HG02623 (cell line): ENCODE measurements at regions not wholly inside any gene's neighbourhood (a gene's known extent, or its start where the extent isn't known, plus 50 kb on each side); places are given as distances from the start of the nearest gene placed in this dataset.
"Not testable (repeated sequence)": the region's sequence is repeated elsewhere in the genome, so short reads cannot be mapped to it uniquely, and the experiment has no call there.

Source experiments
- ATAC-seq: cut with Tn5 transposase; IDR thresholded peaks from one replicate; pipeline ENCODE4 v1.9.1; 2021; ENCODE audit warnings: moderate library complexity; ENCODE audit not compliant: unreplicated experiment

DNA sequence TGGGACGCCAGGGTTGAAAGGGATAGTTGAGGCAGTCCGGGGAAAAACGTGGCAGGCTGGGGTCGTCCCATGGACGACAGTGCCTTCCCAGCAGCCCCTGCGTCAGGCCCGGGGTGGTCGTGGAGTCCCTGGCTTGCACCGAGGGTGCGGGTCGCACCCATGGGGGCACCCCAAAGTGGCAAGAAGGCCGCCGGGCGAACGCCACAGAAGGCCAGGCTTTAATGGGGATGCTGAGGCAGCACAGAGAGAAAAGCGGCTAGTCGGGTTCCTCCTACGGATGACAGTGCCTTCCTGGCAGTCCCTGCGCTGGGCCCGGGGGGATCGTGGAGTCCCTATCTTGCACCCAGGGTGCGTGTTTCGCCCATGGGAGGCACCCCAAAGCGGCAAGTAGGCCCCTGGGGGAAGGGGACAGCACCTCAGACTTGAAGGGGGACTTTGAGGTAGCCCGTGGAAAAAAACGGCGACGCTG, 158.6 kb upstream of the ALG10B start:
- no peak for ATAC-seq

DNA sequence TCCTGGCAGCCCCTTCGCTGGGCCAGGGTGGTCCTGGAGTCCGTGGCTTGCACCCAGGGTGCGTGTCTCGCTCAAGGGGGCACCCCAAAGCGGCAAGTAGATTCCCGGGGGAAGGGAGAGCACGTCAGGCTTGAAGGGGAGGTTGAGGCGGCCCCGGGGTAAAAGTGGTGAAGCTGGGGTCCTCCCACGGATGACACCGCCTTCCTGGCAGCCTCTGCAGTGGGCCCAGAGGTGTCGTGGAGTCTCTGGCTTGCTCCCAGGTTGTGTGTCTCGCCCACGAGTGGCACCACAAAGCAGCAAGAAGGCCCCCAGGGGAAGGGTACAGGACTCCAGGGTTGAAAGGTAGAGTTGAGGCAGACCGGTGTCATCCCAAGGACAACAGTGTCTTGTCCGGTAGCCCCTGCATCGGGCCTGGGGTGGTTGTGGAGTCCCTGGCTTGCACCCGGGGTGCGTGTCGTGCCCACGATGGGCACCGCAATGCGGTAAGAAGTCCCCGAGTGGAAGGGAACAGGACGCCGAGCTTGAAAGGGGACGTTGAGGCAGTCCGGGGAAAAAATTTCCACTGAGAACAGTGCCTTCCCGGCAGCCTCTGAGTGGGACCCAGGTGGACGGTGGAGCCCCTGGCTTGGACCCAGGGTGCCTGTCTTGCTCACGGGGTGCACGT, 158.0 kb upstream of the ALG10B start:
- no peak for ATAC-seq

DNA sequence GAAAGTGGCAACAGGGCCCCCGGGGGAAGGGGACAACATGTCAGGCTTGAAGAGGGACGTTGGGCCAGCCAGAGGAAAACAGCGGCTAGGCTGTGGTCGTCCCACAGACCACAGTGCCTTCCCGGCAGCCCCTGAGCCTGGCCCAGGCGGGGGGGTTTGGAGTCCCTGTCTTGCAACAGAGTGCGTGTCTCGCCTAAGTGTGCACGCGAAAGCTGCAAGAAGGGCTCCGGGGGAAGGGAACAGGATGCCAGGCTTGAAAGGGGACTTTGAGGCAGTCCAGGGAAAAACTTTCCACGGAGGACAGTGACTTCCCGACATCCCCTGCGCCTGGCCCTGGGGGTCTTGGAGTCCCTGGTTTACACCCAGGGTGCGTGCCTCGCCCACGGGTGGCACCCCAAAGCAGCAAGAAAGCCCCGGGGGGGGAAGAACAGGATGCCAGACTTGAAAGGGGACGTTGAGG, 157.5 kb upstream of the ALG10B start:
- no peak for ATAC-seq

DNA sequence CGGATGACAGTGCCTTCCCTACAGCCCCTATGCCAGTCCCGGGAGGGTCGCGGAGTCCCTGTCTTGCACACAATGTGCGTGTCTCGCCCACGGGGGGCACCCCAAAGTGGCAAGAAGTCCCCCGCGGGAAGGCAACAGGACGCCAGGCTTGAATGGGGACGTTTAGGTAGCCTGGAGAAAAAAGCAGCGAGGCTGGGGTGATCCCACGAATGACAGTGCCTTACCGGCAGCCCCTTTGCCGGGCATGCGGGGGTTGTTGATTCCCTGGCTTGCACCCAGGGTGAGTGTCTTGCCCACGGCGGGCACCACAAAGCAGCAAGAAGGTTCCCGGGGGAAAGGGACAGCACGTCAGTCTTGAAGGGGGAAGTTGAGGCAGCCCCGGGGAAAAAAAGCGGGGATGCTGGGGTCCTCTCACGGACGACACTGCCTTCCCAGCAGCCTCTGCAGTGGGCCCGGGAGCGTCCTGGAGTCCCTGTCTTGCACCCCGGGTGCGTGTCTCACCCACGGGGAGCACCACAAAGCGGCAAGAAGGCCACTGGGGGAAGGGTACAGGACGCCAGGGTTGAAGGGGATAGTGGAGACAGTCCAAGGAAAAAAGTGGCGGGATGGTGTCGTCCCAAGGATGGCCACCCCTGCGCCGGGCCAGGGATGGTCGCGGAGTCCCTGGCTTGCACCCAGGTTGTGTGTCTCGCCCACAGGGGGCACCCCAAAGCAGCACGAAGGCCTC, 156.8 kb upstream of the ALG10B start:
- ATAC-seq = no peak

DNA sequence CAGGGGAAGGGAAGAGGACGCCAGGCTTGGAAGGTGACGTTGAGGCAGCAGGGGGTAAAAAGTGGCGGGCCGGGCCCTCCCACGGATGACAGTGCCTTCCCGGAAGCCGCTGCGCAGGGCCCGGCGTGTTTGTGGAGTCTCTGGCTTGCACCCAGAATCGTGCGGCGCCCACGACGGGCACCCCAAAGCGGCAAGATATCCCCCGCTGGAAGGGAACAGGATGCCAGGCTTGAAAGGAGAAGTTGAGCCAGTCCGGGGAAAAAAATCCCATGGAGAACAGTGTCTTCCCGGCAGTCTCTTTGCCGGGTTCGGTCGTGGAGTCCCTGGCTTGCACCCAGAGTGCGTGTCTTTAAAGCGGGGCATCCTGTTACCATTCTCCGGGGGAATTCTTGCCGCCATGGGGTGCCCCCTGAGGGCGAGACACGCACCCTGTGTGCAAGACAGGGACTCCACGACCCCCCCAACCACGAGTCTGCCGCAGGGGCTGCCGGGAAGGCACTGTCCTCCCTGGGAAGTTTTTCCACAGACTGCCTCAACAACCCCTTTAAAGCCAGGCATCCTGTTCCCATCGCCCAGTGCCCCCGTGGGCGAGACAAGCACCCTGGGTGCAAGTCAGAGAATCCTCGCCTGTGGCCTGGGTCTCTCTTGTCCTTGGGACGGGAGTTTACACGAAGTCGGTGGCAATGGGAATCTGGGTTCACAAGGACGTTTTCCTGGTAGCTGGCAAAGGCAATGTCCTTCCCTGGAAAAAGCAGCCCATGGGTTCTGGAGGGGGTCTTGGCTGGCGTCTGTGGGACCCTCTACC, 156.1 kb upstream of the ALG10B start:
- ATAC-seq = no peak

DNA sequence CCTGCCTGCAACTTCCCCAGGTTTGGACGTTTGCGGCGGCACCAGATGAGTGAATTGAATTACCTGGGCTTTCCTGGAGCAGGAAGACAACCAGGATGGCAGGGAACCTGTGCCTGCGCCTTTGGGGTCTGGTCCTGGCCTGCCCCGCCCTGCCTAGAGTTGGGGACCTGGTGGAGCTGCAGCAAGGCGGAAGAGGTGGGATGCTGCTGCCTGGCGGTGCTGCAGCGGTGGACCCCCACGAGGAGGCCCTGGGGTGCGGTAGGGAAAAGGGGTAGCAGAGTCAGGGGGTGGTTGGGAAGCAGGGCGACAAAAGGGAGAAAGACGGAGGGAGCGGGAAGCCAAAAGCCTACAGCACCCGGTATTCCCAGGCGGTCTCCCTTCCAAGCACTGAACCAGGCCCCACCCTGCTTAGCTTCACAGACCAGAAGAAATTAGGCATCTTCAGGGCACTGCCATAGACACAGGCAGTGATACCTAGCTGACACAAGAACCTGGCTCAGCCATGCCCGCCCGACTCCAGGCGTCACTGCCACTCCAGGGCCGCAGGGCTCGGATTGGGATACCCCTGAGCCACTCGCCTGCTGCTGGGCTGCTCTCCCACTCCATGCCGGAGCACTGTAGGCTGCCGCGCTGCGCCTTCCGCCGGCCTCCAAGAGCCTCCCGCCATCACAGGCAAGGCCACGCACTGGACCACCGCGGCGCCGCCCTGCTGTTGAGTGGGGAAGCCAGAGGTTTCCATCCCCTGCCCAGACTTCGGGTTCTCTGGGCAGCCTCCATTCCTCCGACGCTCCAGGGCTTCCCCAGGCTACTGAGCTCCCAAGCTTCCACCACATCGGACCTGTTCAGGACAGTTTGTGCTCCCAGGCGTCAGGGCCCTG, 155.2 kb upstream of the ALG10B start:
- no peak for ATAC-seq

DNA sequence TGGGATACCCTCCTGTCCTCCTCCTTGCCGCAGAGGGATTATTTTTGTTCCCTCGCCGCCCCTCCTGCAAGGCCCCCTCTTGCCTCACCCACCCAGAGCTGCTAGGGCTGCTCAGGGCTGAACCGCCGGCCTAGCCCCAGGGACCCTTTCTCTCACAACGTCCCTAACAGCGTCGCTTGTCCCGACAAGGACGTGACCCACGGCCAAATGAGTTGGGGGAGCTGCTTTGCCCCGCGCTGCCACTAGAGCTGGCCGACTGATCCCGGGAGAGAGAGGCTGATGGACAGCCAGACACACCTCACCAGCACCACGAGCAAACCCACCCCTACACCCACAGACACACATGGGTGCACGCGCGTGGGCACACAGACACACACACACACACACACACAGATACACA, 154.6 kb upstream of the ALG10B start:
- no peak for ATAC-seq

DNA sequence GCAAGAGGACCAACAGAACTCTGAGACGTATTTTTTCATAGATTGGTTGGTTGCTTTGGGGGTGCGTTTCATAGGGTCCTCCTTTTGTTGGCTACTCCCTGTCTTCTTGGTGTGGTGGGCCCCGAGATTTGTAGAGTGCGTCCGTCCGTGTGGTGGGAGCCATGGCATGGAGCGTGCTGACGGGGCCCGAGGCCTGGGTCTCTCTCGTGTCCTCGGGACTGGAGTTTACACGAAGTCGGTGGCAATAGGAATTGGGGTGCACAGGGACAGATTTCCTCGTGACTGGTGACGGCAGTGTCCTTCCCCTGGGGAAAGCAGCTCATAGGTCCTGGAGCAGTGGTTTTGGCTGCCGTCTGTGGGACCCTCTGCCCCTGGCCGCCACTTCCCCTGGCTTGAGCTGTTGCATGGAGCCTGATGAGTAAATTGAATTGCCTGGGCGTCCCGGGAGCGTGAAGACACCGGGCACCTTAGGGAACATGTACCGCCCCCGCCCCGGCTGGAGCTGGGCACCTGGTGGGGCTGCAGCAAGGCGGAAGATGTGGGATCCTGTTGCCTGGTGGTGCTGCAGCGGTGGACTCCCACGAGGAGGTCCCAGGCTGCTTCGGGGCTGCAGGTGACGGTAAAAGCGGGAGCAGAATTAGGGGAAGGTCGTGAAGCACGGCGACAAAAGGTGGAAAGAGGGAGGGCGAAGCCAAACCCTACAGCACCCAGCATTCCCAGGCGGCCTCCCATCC, 153.7 kb upstream of the ALG10B start:
- no peak for ATAC-seq

DNA sequence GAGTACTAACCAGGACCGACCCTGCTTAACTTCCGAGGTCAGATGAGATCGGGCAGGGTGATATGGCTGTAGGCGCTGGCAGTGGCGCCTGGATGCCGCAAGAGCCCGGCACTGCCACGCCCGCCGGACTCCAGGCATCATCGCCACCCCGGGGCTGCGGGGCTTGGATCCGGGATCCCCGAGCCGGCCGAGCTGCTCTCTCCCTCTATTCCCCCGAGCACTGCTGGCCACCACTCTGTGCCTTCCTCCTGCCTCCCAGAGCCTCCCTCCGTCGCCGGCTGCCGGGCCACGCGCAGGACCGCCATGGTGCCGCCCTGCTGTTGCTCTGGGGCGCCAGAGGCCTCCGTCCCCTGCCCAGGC, 153.2 kb upstream of the ALG10B start:
- no peak for ATAC-seq

DNA sequence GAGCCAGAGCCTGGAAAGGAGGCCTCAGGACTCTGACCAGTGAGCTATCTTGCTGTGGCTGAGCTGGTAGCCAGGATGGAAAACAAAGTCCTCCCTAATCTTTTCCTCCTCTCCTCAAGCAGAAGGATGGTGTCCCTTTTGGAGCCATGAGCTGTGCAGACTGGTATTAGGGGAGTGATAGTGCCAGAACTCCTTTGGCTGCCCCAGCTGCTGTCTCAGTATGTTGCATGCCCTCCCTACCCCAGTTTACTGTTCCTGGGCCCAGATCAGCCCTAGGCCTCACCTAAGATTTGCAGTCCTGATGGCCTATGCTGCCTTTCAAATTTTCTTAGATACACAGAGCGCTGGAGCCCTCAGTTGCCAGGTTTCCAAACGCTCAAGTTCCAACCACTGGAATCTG, 150.3 kb upstream of the ALG10B start:
- ATAC-seq = no peak

DNA sequence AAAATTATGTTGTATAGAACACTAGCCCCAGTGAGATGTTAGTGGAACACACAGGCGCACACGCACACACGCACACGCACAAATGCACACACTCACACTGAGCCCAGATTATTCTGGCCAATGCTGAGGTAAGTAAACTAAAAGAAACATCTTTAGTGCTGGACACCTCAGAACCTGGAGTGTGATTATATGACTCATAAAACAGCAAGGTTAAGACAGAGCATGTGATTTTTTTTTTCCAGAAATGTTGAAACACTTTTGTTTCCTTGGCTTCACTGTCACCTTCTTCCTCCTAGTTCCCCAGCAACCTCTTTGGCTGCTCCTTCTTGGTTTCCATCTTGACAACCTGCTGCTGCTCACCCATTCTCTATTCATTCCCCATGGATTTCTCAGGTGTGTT, 141.0 kb upstream of the ALG10B start:
- no peak for ATAC-seq

DNA sequence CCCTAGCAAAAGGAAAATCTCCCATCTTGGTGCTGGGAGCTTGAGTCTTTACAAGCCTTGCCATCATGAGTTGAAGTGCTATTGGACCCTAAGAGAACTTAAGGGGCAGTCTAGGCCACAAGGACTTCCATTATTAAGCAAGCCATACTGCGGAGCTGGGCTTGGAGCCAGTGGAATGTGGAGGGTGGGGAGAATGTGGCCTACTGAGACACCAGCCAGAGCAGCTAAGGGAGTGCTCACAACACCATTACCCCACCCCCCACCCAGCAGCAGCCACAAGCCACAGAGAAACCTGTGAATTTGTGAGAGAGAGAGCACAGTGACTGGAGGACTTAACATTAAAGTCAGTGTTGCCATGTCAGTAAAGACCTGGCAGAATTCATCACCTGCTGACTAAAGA, 133.0 kb upstream of the ALG10B start:
- not testable (repeated sequence) for ATAC-seq

DNA sequence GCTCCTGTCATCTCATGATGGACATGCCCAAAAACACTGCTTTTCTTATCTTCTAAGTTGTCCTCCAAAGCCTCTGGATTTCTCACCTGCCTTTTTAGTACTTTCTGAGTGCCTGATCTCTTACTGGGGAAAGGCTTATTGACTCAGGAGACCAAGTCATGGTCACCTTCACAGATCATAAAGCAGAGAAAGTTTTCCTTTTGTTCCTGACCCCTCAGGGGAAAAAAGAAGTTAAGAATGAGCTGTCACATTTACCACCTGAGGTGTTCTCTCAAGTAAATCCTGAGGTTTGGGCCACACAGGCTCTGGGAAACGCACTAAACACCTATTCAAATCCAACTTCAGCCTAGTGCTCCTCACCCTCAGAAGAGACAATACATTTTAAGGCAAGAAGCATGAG, 119.3 kb upstream of the ALG10B start:
- not testable (repeated sequence) for ATAC-seq

DNA sequence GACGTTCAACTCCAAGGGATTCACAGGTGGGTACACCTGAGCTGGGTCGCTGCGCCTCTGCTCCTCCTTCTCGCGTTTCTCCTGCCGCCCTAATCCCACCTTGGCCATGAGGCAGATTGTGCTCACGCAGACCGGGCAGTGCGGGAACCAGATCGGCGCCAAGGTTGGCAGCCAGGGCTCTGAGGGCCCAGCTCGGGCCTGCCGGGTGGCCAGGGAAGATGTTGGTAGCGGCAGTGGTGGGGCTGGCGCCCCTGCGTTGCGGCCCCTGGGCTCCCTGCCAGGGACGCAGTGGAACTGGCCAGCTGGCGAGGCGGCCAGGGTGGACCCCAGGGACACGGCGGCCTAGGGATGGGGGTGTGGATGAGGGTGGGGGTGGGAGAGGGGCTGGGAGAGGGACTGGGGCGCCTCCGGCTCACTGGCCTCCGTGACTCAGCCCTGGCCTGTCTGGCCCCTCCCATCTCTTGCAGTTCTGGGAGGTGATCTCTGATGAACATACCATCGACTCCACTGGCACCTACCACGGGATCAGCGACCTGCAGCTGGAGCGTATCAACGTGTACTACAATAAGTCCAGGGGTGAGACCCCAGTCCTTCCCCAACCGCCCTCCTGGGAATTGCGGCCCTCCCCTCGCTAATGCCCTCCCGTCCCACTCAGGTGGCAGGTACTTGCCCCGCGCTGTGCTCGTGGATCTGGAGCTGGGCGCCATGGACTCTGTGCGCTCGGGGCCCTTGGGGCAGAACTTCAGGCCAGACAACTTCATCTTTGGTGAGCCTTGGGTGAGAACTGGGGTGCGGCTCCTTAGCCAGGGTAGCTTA, 114.9 kb upstream of the ALG10B start:
- no peak for ATAC-seq

DNA sequence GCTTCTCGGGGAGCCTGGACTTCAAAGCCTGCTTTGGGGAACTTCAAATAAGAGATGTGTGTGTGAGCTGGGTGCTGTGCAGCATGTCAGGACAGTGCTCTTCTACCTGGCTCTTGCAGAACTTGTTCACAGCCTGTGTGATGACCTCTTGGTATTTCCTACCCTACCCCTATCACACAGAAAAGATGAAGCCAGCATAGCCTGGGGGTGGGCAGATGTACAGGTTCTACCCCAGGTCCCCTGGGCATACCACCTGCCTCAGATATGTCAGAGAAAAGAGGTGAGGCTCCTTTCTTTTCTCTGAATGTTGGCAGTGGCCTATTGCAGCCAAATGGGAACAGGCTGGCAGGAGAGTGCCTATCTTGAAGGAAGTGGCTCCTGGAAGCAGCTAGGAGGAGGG, 111.7 kb upstream of the ALG10B start:
- ATAC-seq = no peak

DNA sequence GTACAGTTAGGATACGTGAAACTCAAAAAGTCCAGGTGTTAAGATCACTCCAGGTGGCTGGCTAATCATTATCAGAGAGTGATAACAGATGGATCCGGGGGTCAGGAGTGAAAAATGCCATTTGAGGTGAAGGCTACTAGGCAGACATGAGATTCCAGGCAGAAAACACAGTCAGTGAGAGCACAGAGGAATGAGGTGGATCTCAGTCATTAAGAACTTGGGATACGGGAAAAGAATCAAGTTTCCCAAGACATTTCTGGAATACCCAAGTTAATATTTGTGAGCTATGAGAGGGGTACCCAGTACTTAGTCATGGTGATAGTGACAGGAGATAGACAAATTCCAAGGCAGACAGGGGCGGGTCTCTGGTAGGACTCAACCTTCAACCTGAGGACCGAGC, 94.6 kb upstream of the ALG10B start:
- no peak for ATAC-seq

DNA sequence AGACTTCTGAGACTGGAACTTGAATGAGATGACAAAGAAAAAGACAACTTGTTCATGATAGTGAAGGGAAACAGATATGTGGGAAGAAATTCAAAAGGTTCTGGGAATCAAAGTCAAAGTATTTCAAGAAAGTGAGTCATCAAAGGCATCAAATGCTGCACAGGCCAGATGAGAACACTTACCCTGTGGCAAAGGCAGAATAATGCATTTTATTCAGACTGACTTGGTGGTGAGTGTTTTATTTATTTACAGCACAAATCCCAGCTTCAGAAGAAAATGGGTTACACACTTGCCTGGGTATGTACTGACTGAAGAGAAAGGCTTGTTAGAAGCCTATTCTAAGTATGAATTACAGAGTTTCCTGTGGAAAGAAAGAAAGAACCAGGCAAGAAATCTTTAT, 78.2 kb upstream of the ALG10B start:
- not testable (repeated sequence) for ATAC-seq

DNA sequence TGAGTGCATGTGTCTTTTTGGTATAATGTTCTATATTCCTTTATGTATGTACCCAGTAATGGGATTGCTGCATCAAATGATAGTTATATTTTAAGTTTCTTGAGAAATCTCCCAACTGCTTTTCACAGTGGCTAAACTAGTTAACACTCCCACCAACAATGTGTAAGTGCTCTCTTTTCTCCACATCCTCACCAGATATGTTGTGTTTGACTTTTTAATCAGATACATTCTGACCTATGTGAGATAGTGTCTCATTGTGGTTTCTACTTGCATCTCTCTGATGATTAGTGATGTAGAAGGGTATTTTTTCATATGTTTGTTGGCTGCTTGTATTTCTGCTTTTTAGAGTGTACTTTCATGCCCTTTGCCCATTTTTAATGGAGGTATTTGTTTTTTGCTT, 62.8 kb upstream of the ALG10B start:
- ATAC-seq = no peak

DNA sequence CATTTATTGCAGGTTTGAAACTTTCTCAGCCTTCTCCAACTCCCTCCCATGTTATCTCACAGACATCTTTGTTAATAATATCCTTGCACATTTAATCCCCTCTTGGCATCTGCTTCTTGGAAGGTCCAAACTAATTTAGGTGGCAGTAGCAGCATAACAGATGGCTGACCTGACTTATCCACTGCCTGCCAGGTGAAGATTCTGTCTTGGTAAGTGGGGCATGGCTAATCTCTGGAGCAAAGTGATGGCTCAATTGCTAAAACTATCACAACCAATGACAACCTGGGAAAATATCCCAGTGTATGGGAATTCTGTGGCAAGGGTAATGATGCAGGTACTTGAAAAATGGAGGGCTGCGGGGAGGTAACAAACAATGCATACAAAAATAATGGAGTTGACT, 58.2 kb upstream of the ALG10B start:
- no peak for ATAC-seq
